GM10248 (cell line): ENCODE measurements at regions not wholly inside any gene's neighbourhood (a gene's known extent, or its start where the extent isn't known, plus 50 kb on each side); places are given as distances from the start of the nearest gene placed in this dataset.

Experiments used
- CTCF ChIA-PET: fragments of 300-600 bp; sonication (Branson Sonifier 250); formaldehyde crosslinking; extraction: SDS; loops from one replicate; lab custom pipeline; 2021; ENCODE audit warnings: antibody characterized with exemption; lab: Yijun Ruan, JAX
- POLR2A ChIA-PET: fragments of 350-650 bp; sonication (Branson Sonifier 250); formaldehyde crosslinking; extraction: SDS; loops from one replicate; lab custom pipeline; 2020; ENCODE audit warnings: antibody characterized with exemption; lab: Yijun Ruan, JAX
- DNase-seq: peaks from one replicate; pipeline ENCODE4 v3.0.0; 2012; ENCODE audit errors: extremely low spot score
- TF ChIP-seq, protein P1 (sequence below): IDR thresholded peaks from 2 replicates; pipeline ENCODE4 v1.5.1; 2012; ENCODE audit warnings: mild to moderate bottlenecking, low read depth; ENCODE audit errors: extremely low read depth, missing control alignments, control extremely low read depth

DNA sequence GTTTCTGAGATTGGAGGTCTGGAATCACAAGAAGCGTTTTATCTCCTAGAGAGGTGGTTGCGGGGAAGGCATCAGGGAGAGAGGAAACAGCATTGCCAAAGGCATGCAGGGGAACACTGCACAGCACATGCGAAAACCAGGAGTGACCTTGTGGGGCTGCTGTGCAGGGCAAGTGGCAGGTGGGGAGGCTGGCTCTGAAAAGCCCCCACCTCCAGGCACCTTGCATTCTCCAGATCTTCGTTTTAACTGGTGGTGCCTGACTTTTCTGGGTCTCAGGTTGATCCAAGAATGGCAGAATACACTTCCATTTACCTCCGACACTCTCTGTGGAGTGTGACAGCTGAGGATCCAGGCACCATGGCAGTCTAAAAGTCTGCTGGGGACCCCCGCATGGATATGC, 209.4 kb upstream of the LEF1 start:
- no peak for DNase-seq
- ChIA-PET CTCF (interaction anchor here (1.7 kb wide), 1 partner anchor 13 kb away, joined by 6 read pairs; no protein-coding TSS in a partner anchor), POLR2A (no interaction called here)
- TF ChIP-seq, protein P1, sequence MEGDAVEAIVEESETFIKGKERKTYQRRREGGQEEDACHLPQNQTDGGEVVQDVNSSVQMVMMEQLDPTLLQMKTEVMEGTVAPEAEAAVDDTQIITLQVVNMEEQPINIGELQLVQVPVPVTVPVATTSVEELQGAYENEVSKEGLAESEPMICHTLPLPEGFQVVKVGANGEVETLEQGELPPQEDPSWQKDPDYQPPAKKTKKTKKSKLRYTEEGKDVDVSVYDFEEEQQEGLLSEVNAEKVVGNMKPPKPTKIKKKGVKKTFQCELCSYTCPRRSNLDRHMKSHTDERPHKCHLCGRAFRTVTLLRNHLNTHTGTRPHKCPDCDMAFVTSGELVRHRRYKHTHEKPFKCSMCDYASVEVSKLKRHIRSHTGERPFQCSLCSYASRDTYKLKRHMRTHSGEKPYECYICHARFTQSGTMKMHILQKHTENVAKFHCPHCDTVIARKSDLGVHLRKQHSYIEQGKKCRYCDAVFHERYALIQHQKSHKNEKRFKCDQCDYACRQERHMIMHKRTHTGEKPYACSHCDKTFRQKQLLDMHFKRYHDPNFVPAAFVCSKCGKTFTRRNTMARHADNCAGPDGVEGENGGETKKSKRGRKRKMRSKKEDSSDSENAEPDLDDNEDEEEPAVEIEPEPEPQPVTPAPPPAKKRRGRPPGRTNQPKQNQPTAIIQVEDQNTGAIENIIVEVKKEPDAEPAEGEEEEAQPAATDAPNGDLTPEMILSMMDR: no peak

DNA sequence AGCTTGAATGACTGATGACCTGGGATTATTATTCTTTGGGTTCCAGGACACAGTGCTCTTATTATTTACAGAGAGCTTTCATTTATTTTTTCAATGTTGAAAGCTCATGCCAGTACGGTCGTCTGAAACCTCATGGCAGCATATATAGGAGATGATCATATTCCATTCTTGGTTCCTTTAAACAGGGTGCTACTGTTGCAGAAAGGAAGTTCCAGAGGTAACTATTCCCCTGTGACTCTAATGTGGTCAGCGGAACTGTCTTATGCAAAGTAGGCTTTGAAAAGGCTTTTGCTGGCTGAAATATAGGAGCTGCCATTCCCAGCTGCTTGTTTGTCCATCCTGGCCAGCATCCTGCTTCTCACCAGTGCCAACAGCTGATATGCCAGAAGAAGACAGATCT, 208.3 kb upstream of the LEF1 start:
- TF ChIP-seq, protein P1: no peak
- no peak for DNase-seq
- POLR2A ChIA-PET: no interaction called here
- CTCF ChIA-PET: no interaction called here

DNA sequence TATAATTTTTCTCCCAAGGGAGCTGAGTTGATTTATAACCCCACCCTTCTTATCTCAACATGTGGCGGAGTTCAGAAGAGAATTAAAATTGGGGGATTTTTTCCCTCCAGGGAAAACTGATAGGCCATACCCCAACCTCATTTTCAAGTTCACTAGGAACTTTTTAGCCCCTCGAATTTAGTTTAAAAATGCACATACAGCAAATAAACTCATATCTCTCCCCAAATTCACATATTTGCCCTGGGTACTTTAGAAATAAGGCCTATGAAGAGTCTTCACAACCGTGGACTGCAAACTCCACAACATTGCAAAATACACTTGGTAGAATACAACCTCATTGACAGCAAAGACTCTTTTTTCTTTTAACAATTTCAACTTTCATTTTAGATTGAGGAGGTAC, 206.7 kb upstream of the LEF1 start:
- ChIA-PET POLR2A (no interaction called here), CTCF (interaction anchor here (1.2 kb wide), 1 partner anchor 21 kb away, joined by 3 read pairs; no protein-coding TSS in a partner anchor)
- TF ChIP-seq, protein P1: no peak
- no peak for DNase-seq

DNA sequence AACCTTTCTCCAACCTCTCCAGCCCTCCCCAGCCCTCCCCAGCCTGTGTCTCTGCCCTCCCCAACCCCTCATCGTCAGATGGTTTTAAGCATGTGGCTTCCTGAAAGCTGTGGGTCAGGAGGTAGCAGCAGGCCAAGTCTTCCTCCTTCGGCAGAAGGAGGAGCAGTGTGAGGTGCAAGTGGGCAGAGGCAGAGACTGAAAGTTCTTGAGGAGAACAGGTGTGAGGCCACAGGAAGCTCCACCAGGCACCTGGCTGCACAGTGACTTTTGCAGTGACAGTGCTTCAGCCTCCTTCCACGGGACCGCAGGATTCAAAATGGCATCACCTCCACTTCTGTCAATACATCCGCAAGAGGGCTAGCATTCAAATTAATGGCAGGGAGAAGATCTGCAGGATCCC, 203.9 kb upstream of the LEF1 start:
- no peak for DNase-seq
- TF ChIP-seq, protein P1: no peak
- ChIA-PET POLR2A (no interaction called here), CTCF (no interaction called here)

DNA sequence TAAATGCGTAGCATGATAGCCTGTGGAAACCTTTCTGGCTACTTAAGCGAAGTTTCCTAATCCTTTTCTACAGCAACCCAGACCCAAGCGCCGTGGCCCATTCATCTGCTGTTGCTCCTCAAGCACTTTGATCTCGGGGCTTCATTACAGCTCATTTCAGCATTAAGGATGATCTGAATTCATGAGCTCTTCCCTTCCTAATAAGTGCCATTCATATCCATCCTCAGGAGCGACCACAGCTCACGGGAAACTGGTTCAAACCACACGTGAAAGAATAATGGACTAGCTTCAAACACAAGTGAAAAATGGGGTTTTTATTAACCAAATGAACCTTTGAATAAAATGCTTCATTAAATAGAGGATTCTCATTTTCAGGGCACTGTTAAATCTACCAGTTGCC, 202.6 kb upstream of the LEF1 start:
- CTCF ChIA-PET: interaction anchor here (1.4 kb wide), 1 partner anchor 10 kb away, joined by 3 read pairs; no protein-coding TSS in a partner anchor
- POLR2A ChIA-PET: no interaction called here
- no peak for DNase-seq
- TF ChIP-seq, protein P1: no peak

DNA sequence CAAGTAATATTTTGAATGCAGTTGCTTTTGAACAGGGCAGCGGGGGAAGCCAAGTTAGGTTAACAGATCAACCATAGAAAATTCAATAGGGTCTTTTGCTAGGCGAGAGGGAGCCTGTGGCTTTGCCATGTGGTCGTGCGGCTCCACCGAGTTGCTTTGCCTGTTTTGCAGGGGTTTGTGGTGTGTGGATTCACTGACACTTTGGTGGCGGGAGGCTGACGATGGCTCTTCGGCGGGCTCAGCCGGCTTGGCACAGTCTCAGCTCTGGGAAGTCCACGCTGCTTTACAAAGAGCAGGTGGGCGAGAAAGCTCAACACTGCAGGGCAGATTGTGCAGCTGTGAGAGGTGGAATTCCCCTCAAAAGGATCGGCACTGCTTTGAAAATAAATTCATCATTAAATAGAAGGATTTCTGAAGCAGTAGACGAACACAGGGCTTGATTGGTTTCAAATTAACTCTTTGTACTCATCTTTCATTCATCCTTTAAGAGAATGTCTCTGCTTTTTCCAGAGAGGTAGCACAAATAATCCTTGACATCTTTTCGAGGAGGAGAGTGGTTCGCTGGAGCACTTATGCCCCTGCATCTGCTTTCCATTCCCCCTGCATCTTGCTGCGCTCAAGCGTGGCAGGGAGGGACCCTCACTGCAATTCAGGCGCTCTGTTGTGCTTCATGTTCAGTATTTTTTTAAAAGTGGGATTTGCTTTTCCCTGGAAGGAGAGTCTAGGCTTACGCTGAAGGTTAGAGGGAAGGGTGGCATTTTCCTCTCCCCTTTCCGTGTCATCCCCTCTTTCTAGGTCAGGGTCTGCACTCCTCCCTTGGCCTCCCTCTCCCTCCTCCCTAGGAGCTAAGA, 201.8 kb upstream of the LEF1 start:
- CTCF ChIA-PET: interaction anchor here (1.4 kb wide), 1 partner anchor 9 kb away, joined by 3 read pairs; no protein-coding TSS in a partner anchor

More for the DNA sequence above, 201.8 kb upstream of the LEF1 start:
- DNase-seq: no peak
- TF ChIP-seq, protein P1: no peak
- POLR2A ChIA-PET: no interaction called here
